HG02938 (cell line): ENCODE measurements at regions not wholly inside any gene's neighbourhood (a gene's known extent, or its start where the extent isn't known, plus 50 kb on each side); places are given as distances from the start of the nearest gene placed in this dataset.

Experiments
- ATAC-seq: cut with Tn5 transposase; IDR thresholded peaks from one replicate; pipeline ENCODE4 v1.9.1; 2021; ENCODE audit warnings: mild to moderate bottlenecking, moderate library complexity; ENCODE audit not compliant: unreplicated experiment

DNA sequence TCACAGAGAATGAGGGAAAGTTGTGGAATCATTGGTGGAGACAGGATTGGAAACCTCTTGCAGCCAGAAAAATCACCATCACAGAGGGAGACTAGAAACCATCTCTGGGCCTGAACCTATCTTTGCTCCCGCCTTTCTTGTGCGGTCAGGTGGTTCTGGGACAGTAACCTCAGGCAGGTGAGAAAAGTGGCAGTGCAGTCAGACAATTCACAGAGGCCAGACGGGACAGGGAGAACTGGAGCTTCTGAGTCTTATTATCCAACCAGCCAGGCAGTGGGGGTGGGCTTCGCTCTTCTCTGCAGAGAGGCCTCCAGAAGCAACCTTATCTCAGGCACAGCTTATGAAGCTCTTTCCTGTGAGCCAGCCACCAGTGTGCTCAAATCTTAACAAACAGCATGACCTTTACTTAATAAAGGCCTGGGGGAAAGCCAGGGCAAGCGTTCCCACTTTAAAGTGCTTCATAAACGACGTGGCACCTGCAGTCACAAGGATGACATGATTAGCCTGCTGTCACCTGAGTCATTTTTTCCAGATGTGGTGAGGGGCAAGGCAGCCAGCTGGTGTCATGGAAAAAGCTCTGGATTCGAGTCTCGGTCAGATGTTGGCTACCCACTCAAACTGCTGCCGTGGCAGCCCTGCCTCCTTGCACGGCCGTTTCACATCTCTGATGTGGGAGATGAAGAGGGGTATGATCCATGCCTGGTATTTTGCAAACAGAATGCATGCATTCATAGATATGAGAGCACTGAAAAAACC, 109.7 kb downstream of the B3GNT2 start:
- no peak for ATAC-seq

DNA sequence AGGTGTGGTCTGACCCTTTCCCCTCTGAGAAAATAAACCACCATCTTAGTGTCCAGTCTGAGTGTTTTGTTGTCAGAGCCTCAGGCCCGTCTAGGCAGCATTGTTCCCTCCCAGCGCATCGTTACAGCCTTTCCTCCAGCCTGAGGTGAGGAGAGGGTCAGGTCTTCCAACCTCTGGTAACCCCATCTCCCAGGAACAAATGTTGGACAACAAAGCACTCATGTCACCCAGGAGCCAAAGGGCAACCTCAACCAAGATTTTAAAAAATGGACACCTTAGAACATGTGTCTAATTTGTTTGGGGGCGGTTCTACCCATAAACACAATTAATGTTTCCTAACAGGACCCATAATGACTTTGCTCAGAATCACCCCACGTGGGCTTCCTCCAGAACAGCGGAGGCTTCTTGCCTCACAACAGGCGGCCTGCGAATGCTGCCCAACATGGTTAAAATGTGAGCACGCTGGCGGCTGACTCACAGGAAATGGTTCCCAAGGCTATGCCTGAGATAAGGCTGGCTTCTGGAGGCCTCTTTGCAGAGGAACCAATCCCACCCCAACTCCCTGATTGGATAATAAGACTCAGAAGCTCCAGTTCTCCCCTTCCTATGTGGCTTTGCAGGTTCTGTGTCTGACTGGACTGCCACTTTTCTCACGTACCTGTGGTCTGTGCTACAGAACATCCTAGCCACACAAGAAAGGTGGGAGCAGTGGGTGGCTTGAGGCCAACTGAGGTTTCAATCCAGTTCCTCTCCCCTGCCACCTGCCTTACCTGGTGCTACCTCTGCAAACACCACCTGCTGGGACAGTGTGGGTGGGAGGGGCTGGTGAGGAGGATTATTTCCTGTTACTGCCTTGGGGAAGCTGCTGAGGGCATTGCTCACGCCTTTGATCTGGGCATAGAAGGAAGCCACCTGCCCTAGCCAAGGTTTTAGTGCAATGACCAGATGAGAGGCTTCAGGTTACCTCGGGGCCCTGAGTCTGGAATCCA, 108.8 kb downstream of the B3GNT2 start:
- no peak for ATAC-seq

GRCh38 chr2:62303788-62304187, 107.9 kb downstream of the B3GNT2 start:
- no peak for ATAC-seq

- no peak for ATAC-seq
These were observed 106.9 kb downstream of the B3GNT2 start for GRCh38 chr2:62302631-62303435.

DNA sequence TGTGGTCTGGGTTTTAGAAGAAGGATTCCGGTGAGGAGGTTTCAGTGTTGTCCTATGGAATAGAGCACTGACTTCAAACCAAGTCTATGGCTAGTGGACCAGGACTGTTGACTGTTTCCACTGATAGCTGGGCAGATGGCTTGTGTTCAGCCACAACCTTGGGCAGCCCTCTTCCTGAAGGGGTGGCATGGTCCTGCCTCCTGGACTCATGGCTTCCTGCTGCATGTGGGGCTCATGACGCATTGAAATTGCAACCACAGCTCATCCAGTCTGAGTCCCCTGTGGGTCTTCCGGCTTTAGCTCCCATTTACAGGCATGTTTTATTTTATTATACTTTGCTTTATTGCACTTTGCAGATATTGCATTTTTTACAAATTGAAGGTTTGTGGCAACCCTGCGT, 105.0 kb downstream of the B3GNT2 start:
- ATAC-seq = no peak

GRCh38 chr2:62297624-62298010, 101.7 kb downstream of the B3GNT2 start:
- no peak for ATAC-seq

DNA sequence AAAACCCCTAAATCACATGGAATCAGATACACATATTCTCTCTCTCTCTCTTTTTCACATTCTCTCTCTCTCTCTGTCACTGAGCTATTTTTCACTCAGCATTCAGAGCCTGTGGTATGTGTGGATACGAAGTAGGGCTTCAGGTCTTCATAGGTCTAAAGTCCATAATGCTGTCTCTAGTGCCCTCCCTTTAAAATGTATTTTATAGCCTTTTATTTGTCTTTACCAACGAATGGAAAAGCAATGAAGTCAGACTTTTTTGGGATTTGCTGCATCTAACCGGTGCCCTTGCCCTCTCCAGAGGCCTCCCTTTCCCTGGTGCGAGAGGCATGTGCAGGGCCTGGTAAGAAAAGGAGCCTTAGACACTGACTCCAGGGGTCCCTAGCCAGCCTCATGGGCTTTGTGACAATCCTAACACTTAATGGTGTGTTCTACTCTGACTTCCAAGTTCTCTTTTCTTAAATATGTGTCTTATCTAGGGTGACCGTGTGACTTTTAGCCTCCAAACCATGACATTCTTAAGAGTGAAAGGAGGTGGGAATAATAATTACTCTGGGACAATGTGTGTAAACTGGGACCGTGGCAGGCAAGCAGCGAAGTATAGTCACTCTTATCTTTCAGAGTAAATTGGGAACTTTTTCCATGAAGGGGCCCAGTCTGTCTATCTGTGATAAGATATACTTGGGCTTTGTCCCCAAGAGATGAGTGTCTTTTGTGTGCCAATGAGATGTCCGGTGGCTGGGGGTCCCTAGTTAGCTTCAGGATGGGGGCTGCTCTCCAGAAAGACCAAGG, 101.1 kb downstream of the B3GNT2 start:
- ATAC-seq = no peak

DNA sequence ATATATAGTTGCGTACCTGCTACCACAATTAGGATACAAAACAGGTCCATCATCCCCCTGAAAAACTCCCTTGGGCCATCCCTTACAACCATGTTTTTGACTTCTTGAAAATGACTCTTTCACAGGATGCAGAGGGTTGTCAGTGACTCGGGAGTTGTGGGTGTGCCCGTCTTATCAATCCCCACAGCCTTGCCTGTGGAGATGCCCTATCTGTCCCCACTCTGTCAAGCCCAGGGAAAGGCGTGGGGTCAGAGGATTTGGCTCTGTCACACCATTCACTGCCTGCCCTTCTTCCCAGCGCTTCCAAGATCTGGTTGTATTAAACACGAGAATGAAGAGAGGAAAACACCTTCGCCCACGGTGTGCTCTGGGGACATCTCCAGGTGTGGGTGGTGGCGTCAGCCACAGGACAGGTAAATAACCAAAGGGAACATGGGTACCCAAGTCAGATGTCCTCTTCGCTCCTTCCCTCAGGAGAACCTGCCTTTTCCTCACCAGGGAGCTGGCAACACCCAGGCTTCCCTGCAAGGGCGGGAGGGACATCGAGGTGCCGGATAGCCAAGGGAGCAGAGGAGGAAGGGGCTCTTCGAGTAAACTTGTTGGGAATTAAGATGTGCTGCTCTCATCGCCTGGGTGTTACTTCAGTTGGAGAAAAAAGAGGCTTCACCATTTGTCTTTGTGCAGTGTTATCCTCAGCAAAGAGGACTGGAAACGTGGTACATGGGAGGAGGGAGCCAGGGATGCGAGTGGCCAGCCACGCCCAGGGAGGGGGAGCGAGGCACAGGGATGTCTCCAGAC, 100.3 kb downstream of the B3GNT2 start:
- no peak for ATAC-seq

DNA sequence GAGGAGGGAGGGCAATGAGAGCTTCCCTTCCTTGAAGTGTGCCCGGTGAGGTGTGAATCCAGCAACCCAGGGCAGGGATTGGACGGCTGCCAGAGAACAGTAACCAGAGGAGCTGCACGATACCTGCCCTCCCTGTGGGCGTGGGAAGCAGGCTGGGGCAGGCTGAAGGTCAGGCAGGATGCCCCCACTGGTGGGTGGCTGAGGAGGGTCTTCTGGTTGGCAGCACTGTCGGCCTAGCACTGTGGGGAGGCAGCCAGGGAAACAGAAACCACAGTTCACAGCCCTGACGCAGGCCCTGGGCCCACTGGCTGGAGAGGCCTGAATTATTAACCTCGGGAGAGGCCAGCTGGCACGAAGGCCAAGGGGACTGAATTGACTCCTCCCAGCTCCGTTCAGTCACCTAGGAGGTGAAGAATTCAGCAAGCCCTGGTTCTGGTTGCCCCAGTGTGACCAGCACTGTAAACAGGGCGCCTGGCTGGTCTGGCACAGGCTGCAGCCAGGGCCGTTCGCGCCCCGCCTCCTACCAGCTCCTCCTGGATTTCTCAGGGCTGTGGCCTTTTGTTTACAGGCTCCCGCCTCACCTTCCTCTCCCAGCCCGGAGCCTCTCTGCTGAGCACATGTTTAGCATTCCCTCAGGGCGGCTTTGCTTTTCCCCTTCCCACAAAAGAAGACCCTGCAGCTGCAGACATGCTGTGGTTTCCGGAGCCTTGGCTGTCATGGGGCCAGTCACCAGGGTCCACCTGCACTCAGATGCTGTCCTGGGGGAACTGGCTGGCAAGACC, 97.8 kb downstream of the B3GNT2 start:
- peak; percentile 59 for ATAC-seq

GRCh38 chr2:62293151-62293489, 97.2 kb downstream of the B3GNT2 start:
- no peak for ATAC-seq

- ATAC-seq = no peak
These were observed 96.3 kb downstream of the B3GNT2 start for GRCh38 chr2:62292190-62292589.

DNA sequence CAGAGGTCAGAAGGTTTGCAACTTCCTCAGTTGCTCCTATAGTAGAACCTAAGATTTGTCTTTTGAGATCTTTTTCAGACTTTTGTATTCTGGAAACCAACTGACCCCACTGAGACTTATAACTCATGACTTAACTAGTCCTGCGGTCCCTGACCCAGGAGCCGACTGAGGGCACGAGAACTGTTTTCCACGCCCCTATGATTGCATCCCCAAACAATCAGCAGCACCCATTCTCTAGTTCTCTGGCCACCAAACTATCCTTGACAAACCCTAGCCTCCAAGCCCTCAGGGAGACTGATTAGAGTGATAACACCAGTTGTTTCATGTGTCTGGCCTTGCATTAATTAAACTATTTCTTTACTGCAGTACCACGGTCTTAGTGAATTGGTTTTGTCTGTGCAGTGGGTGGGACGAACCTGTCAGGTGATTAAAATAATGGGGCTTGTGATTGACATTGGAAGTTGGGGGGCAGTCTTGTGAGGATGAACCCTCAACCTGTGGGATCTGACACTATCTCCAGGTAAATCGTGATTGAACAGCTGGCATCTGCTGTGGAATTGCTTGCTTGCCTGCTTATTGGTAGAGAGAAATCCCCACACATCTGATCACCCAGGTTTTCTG, 95.7 kb downstream of the B3GNT2 start:
- no peak for ATAC-seq

DNA sequence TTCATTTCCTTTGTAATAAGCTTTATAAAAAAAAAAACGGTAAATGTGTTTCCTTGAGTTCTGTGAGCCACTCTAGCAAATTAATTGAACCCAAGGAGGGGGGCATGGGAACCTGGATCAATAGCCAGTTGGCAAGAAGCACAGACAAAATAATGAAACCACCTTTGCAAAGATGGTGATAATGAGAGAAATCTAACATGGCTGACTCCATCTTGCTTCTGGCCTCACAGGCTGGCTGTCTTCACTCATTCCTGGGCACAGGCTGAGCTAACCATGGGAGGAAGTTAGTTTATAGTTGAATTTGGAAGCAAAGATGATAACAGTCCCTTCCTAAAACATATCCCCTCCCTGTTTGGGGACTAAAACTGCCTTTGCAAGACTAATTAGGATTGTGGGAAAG, 95.1 kb downstream of the B3GNT2 start:
- no peak for ATAC-seq

- ATAC-seq = peak; percentile 67
These were observed 92.3 kb downstream of the B3GNT2 start for GRCh38 chr2:62287899-62288880.

DNA sequence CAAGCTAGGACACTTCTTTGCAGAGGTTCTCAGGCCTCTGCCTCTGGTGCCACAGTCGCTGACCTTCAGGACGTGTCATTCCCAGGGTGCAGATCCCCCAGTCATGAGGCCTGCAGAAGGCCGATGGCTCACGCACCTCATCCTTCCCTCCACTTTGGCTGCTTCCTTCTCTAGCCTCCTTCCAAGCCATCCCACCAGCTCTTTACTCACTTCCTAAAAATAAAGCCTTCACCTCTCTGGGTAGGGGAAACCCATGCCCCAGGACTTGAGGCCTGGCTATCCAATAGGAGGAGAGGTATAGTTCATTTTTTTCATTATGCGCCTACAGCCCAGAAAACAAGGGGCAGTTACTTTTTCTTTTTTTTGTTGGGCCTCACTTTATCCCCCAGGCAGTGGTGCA, 91.4 kb downstream of the B3GNT2 start:
- no peak for ATAC-seq

GRCh38 chr2:62286089-62286785, 90.3 kb downstream of the B3GNT2 start:
- ATAC-seq = no peak

DNA sequence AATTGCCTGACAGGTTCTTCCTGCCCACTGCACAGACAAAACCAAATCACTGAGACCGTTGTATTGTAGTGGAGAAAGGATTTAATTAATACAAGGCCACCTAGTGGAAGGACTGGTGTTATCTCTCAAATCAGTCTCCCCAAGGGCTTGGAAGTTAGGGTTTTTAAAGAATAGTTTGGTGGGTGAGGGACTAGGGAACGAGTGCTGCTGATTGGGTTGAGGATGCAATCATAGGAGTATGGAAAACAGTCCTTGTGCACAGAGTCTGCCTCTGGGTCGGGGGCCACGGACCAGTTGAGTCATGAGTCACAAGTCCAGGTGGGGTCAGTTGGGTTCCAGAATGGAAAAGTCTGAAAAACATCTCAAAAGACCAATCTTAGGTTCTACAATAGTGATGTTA, 89.1 kb downstream of the B3GNT2 start:
- ATAC-seq = no peak
